K562 (cell line): ENCODE measurements at regions not wholly inside any gene's neighbourhood (a gene's known extent, or its start where the extent isn't known, plus 50 kb on each side); places are given as distances from the start of the nearest gene placed in this dataset.

Experiments
- ARNT ChIP-seq, 2 experiments: fragments of 450-650 bp; IDR thresholded peaks; 2 replicates each; pipeline ENCODE4 v1.6.1; 2016; ENCODE audit warnings: mild to moderate bottlenecking in 1 of 2
- DLX4 ChIP-seq: fragments of 250-450 bp; sonication (Bioruptor Pico); IDR thresholded peaks from 2 replicates; pipeline ENCODE4 v1.6.1; 2021; ENCODE audit warnings: mild to moderate bottlenecking
- LEF1 ChIP-seq: fragments of 450-650 bp; IDR thresholded peaks from 2 replicates; pipeline ENCODE4 v1.6.1; 2016; ENCODE audit warnings: mild to moderate bottlenecking
- NELFE ChIP-seq: IDR thresholded peaks from 2 replicates; pipeline ENCODE4 v1.6.1; 2011; ENCODE audit warnings: mild to moderate bottlenecking; ENCODE audit not compliant: insufficient read depth, insufficient read length
- RBBP5 ChIP-seq: fragments of 200-600 bp; sonication (generic); IDR thresholded peaks from 2 replicates; pipeline ENCODE4 v1.6.1; 2012; ENCODE audit warnings: borderline replicate concordance, mild to moderate bottlenecking, low read length, control low read depth, inconsistent platforms; ENCODE audit not compliant: insufficient read depth, poor library complexity, severe bottlenecking
- ZBTB40 ChIP-seq, 2 experiments: fragments of 450-650 bp in 1 of 2; sonication (generic) in 1 of 2; formaldehyde crosslinking in 1 of 2; IDR thresholded peaks; 2 replicates each; pipeline versions ENCODE4 v1.7.1 to v1.9.0; 2016 to 2022; ENCODE audit warnings: inconsistent platforms in 1 of 2, mild to moderate bottlenecking in 1 of 2, missing genetic modification reagents in 1 of 2

- no peak for TF ChIP-seq ZBTB40 (IDR thresholded peaks at IDR 0.05)
- TF ChIP-seq ZBTB40 (CRISPR knock-in tag; IDR thresholded peaks at IDR 0.05), result no peak
- no peak for TF ChIP-seq DLX4 (CRISPR knock-in tag)
- TF ChIP-seq RBBP5, result no peak
- TF ChIP-seq ARNT (IDR thresholded peaks at IDR 0.05), result no peak
- TF ChIP-seq NELFE, result no peak
- no peak for TF ChIP-seq LEF1
Measured at GRCh38 chr3:16066975-16067374, 107.5 kb upstream of the GALNT15 start (continued).
